WERI-Rb-1 (cell line): ENCODE measurements at regions not wholly inside any gene's neighbourhood (a gene's known extent, or its start where the extent isn't known, plus 50 kb on each side); places are given as distances from the start of the nearest gene placed in this dataset.

Experiments
- DNase-seq: peaks from one replicate; pipeline ENCODE4 v3.0.0-alpha.2; 2020
- H3K27ac ChIP-seq: fragments of 250-450 bp; sonication (Bioruptor Pico); 2 replicates; pipeline ENCODE4 v1.5.1; 2020; ENCODE audit warnings: mild to moderate bottlenecking, moderate library complexity
- H3K27me3 ChIP-seq: fragments of 250-450 bp; sonication (Bioruptor Pico); 2 replicates; pipeline ENCODE4 v1.5.1; 2021; ENCODE audit warnings: mild to moderate bottlenecking, low read depth, moderate library complexity; ENCODE audit not compliant: insufficient read depth, severe bottlenecking
- H3K36me3 ChIP-seq: fragments of 250-450 bp; sonication (Bioruptor Pico); 2 replicates; pipeline ENCODE4 v1.5.1; 2020; ENCODE audit warnings: mild to moderate bottlenecking, moderate library complexity
- H3K4me3 ChIP-seq: 2 replicates; pipeline ENCODE4 v1.5.1; 2011; ENCODE audit warnings: low read depth, mild to moderate bottlenecking, control low read depth, low read length
- H3K9me3 ChIP-seq: fragments of 250-450 bp; sonication (Bioruptor Pico); 2 replicates; pipeline ENCODE4 v1.5.1; 2021; ENCODE audit warnings: mild to moderate bottlenecking, moderate library complexity; ENCODE audit not compliant: severe bottlenecking
- CTCF ChIP-seq: IDR thresholded peaks from 2 replicates; pipeline ENCODE4 v1.5.1; 2011; ENCODE audit warnings: low read depth, mild to moderate bottlenecking, control low read depth, inconsistent platforms, low read length

- DNase-seq, result no peak
- TF ChIP-seq CTCF, result no peak
- Histone ChIP-seq H3K9me3 (no peaks in the 10 kb centered on the region), H3K27ac (no peak overlapping the region), H3K36me3 (no peaks in the 10 kb centered on the region), H3K27me3 (no peaks in the 10 kb centered on the region), H3K4me3 (no peak overlapping the region)
Measured at GRCh38 chr3:30181178-30181465, 425.3 kb upstream of the TGFBR2 start.

- no peak for DNase-seq
- H3K4me3 ChIP-seq, result no peak overlapping the region
- H3K27ac ChIP-seq, result no peak overlapping the region
- no peak for TF ChIP-seq CTCF
- no peaks in the 10 kb centered on the region for H3K36me3 ChIP-seq
- no peaks in the 10 kb centered on the region for H3K27me3 ChIP-seq
- H3K9me3 ChIP-seq, result no peaks in the 10 kb centered on the region
Measured at GRCh38 chr3:30181581-30181980, 424.8 kb upstream of the TGFBR2 start.

GRCh38 chr3:30183421-30183820 lies 423.0 kb upstream of the TGFBR2 start:
- DNase-seq, result no peak
- Histone ChIP-seq H3K27ac (no peak overlapping the region), H3K4me3 (no peak overlapping the region), H3K36me3 (no peaks in the 10 kb centered on the region), H3K27me3 (no peaks in the 10 kb centered on the region), H3K9me3 (no peaks in the 10 kb centered on the region)
- no peak for TF ChIP-seq CTCF

- H3K27me3 ChIP-seq, result no peaks in the 10 kb centered on the region
- no peaks in the 10 kb centered on the region for H3K36me3 ChIP-seq
- no peak for TF ChIP-seq CTCF
- no peak overlapping the region for H3K27ac ChIP-seq
- H3K9me3 ChIP-seq, result no peaks in the 10 kb centered on the region
- no peak overlapping the region for H3K4me3 ChIP-seq
- DNase-seq, result no peak
Measured at GRCh38 chr3:30184091-30184810, 422.1 kb upstream of the TGFBR2 start.

- Histone ChIP-seq H3K36me3 (no peaks in the 10 kb centered on the region), H3K9me3 (no peaks in the 10 kb centered on the region), H3K27me3 (no peaks in the 10 kb centered on the region), H3K4me3 (no peak overlapping the region), H3K27ac (no peak overlapping the region)
- DNase-seq, result no peak
- TF ChIP-seq CTCF, result no peak
Measured at GRCh38 chr3:30185872-30186271, 420.5 kb upstream of the TGFBR2 start.

GRCh38 chr3:30186741-30187219 lies 419.6 kb upstream of the TGFBR2 start:
- H3K27me3 ChIP-seq, result no peaks in the 10 kb centered on the region
- no peak overlapping the region for H3K4me3 ChIP-seq
- no peak overlapping the region for H3K27ac ChIP-seq
- no peak for DNase-seq
- no peaks in the 10 kb centered on the region for H3K36me3 ChIP-seq
- no peak for TF ChIP-seq CTCF
- no peaks in the 10 kb centered on the region for H3K9me3 ChIP-seq
